ENCODE measurements at regions not wholly inside any gene's neighbourhood (a gene's known extent, or its start where the extent isn't known, plus 50 kb on each side); places are given as distances from the start of the nearest gene placed in this dataset.

DNA sequence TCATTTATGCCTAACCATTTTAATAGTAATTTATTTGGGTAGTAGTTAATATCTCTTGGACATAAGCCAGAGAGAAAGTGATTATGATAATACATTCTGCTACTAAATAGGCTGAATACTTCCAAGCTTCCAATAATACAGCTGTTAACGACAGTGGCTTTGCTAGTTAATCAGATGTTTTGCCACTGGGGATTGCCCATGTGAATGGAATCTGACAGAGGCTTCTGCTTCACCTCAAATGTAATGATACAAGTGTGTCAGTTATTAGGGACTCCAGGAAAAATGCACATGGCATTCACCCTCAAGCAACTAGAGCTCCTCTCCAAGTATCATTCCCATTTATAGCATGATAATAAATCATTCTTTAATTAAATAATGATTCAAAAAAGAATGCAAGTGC, 185.0 kb upstream of the TMEFF2 start:
- DNase-seq (ENCODE audit: low read depth, low spot score) (no peak), ATAC-seq (no peak), FAIRE-seq (no peak)
- ChIA-PET RAD21 (ENCODE audit: unreplicated experiment) (no interaction called here), SMC1A (ENCODE audit: uncharacterized antibody, unreplicated experiment) (no interaction called here), POLR2A (no interaction called here), CTCF (no interaction called here)
- no peaks in the 10 kb centered on the region for H3K27me3 ChIP-seq (replicated peaks in 1 of 2; ENCODE audit: control insufficient read depth in 2 of 2, insufficient read depth in 2 of 2, low read length in 1 of 2)
- no TSS peak for BruUV-seq (replicated peaks)
- no peaks in the 10 kb centered on the region for H4K20me1 ChIP-seq (ENCODE audit: control insufficient read depth, insufficient read depth)
- no peaks in the 10 kb centered on the region for H3K9me3 ChIP-seq (replicated peaks; ENCODE audit: control insufficient read depth, insufficient read depth, low read length)
- 6% methylated on average over 1 of the region's 1 CpG for WGBS (ENCODE audit: insufficient coverage, insufficient replicate concordance, low lambda C conversion rate, missing lambda C conversion rate)
- H2AFZ ChIP-seq (ENCODE audit: control insufficient read depth, low read depth, low read length) = no peak overlapping the region
- no peak overlapping the region for H3K27ac ChIP-seq (ENCODE audit: control insufficient read depth, insufficient read depth)
- H3K36me3 ChIP-seq (ENCODE audit: control insufficient read depth in 2 of 2, insufficient read depth in 2 of 2, low read length in 1 of 2) = no peaks in the 10 kb centered on the region
- in situ Hi-C loops (cut with MboI) (no loop called here), intact Hi-C loops (cut with micrococcal nuclease; ENCODE audit: unreplicated experiment) (no loop called here)
- H3K4me3 ChIP-seq = no peak overlapping the region
- H3K79me2 ChIP-seq (ENCODE audit: control insufficient read depth, insufficient read depth, low read length) = no peaks in the 10 kb centered on the region
- H3K4me2 ChIP-seq (ENCODE audit: control insufficient read depth, insufficient read depth) = no peak overlapping the region
- no peak for TF ChIP-seq LARP7 (IDR thresholded peaks at IDR 0.05)
- TF ChIP-seq ZNF384 (IDR thresholded peaks at IDR 0.05; ENCODE audit: borderline replicate concordance, low read depth, low read length) = no peak
- TF ChIP-seq FOXK2 (IDR thresholded peaks at IDR 0.05) = no peak
- TF ChIP-seq, protein P1, sequence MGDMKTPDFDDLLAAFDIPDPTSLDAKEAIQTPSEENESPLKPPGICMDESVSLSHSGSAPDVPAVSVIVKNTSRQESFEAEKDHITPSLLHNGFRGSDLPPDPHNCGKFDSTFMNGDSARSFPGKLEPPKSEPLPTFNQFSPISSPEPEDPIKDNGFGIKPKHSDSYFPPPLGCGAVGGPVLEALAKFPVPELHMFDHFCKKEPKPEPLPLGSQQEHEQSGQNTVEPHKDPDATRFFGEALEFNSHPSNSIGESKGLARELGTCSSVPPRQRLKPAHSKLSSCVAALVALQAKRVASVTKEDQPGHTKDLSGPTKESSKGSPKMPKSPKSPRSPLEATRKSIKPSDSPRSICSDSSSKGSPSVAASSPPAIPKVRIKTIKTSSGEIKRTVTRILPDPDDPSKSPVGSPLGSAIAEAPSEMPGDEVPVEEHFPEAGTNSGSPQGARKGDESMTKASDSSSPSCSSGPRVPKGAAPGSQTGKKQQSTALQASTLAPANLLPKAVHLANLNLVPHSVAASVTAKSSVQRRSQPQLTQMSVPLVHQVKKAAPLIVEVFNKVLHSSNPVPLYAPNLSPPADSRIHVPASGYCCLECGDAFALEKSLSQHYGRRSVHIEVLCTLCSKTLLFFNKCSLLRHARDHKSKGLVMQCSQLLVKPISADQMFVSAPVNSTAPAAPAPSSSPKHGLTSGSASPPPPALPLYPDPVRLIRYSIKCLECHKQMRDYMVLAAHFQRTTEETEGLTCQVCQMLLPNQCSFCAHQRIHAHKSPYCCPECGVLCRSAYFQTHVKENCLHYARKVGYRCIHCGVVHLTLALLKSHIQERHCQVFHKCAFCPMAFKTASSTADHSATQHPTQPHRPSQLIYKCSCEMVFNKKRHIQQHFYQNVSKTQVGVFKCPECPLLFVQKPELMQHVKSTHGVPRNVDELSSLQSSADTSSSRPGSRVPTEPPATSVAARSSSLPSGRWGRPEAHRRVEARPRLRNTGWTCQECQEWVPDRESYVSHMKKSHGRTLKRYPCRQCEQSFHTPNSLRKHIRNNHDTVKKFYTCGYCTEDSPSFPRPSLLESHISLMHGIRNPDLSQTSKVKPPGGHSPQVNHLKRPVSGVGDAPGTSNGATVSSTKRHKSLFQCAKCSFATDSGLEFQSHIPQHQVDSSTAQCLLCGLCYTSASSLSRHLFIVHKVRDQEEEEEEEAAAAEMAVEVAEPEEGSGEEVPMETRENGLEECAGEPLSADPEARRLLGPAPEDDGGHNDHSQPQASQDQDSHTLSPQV (IDR thresholded peaks at IDR 0.05) = no peak
- TF ChIP-seq IRF4 (IDR thresholded peaks at IDR 0.05; ENCODE audit: low read depth, low read length) = no peak
- no peak for TF ChIP-seq SPI1 (IDR thresholded peaks at IDR 0.05; ENCODE audit: borderline replicate concordance, insufficient read depth, low read depth, low read length)
- TF ChIP-seq IKZF1 (conservative IDR thresholded peaks at IDR 0.05) = no peak
- TF ChIP-seq, protein P2, sequence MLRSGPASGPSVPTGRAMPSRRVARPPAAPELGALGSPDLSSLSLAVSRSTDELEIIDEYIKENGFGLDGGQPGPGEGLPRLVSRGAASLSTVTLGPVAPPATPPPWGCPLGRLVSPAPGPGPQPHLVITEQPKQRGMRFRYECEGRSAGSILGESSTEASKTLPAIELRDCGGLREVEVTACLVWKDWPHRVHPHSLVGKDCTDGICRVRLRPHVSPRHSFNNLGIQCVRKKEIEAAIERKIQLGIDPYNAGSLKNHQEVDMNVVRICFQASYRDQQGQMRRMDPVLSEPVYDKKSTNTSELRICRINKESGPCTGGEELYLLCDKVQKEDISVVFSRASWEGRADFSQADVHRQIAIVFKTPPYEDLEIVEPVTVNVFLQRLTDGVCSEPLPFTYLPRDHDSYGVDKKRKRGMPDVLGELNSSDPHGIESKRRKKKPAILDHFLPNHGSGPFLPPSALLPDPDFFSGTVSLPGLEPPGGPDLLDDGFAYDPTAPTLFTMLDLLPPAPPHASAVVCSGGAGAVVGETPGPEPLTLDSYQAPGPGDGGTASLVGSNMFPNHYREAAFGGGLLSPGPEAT (IDR thresholded peaks at IDR 0.05; ENCODE audit: low read depth) = no peak
- TF ChIP-seq JUNB (IDR thresholded peaks at IDR 0.05) = no peak
- no peak for TF ChIP-seq FOXM1 (IDR thresholded peaks at IDR 0.05; ENCODE audit: low read depth, low read length)
- no peak overlapping the region for H3K9ac ChIP-seq (ENCODE audit: control insufficient read depth, insufficient read depth, low read length)
- H3K4me1 ChIP-seq (ENCODE audit: control insufficient read depth, insufficient read depth, low read length) = no peaks in the 10 kb centered on the region

Measured in GM12878 (cell line).